OCI-LY1 (cell line): ENCODE measurements at regions not wholly inside any gene's neighbourhood (a gene's known extent, or its start where the extent isn't known, plus 50 kb on each side); places are given as distances from the start of the nearest gene placed in this dataset.

Experiments
- EZH2 ChIP-seq: fragments of 200-600 bp; sonication (generic), shearing (Covaris generic); IDR thresholded peaks from 2 replicates; pipeline ENCODE4 v1.8.0; 2017; ENCODE audit warnings: borderline replicate concordance, mixed run types, mild to moderate bottlenecking, antibody characterized with exemption, low read length, moderate library complexity, mixed read lengths
- TF ChIP-seq, protein P1 (sequence below): fragments of 200-600 bp; sonication (generic), shearing (Covaris generic); IDR thresholded peaks from 2 replicates; pipeline ENCODE4 v1.5.1; 2017; ENCODE audit warnings: mild to moderate bottlenecking, antibody characterized with exemption, low read length, moderate library complexity, mixed read lengths

DNA sequence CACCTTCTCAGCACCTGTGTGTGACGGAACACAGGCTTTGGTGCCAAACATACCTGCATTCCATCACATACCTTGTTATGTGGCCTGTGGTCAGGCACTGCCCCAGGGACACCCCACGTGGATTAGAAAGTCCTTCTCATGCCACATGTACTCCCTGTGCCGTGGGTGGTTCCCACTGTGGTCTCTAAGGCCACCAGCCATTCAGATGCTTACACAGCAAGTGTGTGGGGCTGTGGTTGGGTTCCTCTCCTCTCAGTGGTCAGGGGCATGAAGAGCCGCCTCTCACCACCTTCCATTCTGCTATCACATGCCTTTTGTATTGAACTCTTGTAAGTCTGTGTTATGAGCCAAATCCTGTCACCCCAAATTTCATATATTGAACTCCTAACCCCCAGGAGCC, 85.1 kb upstream of the IGFBP3 start:
- TF ChIP-seq, protein P1, sequence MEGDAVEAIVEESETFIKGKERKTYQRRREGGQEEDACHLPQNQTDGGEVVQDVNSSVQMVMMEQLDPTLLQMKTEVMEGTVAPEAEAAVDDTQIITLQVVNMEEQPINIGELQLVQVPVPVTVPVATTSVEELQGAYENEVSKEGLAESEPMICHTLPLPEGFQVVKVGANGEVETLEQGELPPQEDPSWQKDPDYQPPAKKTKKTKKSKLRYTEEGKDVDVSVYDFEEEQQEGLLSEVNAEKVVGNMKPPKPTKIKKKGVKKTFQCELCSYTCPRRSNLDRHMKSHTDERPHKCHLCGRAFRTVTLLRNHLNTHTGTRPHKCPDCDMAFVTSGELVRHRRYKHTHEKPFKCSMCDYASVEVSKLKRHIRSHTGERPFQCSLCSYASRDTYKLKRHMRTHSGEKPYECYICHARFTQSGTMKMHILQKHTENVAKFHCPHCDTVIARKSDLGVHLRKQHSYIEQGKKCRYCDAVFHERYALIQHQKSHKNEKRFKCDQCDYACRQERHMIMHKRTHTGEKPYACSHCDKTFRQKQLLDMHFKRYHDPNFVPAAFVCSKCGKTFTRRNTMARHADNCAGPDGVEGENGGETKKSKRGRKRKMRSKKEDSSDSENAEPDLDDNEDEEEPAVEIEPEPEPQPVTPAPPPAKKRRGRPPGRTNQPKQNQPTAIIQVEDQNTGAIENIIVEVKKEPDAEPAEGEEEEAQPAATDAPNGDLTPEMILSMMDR = no peak
- no peak for TF ChIP-seq EZH2
